ENCODE measurements at regions not wholly inside any gene's neighbourhood (a gene's known extent, or its start where the extent isn't known, plus 50 kb on each side); places are given as distances from the start of the nearest gene placed in this dataset.

DNA sequence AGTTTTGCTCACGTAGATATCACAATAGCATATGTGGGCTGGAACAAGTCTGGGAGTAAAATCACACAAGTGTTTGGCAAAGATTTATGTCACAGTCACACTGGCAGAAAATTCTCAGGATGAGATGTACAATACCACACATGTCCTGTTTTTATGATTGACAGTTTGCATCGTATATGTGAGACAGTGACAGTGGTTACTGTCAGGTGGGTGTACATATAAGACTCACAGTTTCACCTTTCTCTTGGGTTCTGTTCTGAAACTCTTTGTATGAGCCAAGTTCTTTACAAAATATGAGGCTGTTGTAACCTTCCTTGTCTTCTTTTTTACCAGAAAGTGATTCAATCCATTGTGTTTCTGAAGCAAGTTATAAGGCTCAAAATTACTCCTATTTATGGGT lies 1012.5 kb upstream of the AMELY start:
- H3K4me3 Mint-ChIP-seq = no peak overlapping the region

DNA sequence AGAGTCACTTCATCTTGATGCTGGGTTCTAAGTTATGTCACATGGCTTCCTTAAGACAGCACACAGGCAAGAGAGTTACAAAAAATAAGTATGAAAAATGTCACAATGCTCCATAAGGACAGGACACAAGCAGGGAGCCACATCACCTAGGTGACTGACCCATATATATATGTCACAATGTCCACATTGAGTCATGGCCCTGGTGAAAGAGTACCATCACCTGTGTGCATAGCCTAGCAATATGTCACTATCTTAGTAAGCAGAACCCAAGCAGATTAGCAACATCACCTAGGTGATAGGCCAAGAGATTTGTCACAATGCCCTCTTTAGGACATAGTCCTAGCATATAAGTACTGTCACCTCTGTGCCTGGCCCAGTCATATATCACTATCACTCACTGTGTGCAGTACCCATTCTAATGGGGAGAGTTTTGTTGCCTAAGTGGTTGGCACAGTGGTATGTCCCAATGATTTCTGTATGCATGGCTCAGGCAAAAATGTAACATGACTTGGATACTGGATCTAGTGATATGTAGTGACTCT lies 1012.0 kb upstream of the AMELY start:
- Mint-ChIP-seq H3K9me3 (no peaks in the 10 kb centered on the region), H3K27ac (no peak overlapping the region), H3K4me3 (no peak overlapping the region), H3K4me1 (ENCODE audit: low read depth) (no peaks in the 10 kb centered on the region), H3K27me3 (ENCODE audit: insufficient read depth) (no peaks in the 10 kb centered on the region), H3K36me3 (ENCODE audit: low read depth) (no peaks in the 10 kb centered on the region)
- intact Hi-C loops (cut with micrococcal nuclease) = no loop called here
- no peak for DNase-seq (ENCODE audit: low spot score)

More for the DNA sequence above, 1012.5 kb upstream of the AMELY start:
- no peak for DNase-seq (ENCODE audit: low spot score)
- Mint-ChIP-seq H3K9me3 (no peaks in the 10 kb centered on the region), H3K36me3 (ENCODE audit: low read depth) (no peaks in the 10 kb centered on the region), H3K4me1 (ENCODE audit: low read depth) (no peaks in the 10 kb centered on the region), H3K27ac (no peak overlapping the region), H3K27me3 (ENCODE audit: insufficient read depth) (no peaks in the 10 kb centered on the region)
- intact Hi-C loops (cut with micrococcal nuclease) = no loop called here

DNA sequence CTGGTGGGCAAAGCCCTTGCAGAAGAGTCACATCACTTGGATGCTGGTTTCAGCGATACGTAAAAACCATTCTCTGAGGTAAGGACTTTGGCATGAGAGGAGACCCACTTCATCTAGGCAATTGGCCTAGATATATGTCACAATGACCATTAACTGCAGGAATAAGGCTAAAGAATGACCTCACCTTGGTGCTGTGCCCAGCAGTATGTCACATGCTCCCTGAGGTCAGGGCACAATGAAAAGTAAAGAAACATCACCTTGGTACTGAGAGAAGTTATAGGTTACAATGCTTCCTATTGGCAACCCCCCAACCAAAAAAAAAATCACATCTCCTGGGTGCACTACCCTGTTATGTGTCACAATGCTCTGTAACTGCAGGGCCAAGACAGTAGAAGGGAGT lies 1008.8 kb upstream of the AMELY start:
- Mint-ChIP-seq H3K27me3 (ENCODE audit: insufficient read depth) (no peaks in the 10 kb centered on the region), H3K36me3 (ENCODE audit: low read depth) (no peaks in the 10 kb centered on the region), H3K27ac (no peak overlapping the region), H3K4me1 (ENCODE audit: low read depth) (no peaks in the 10 kb centered on the region), H3K9me3 (no peaks in the 10 kb centered on the region), H3K4me3 (no peak overlapping the region)
- intact Hi-C loops (cut with micrococcal nuclease) = no loop called here
- no peak for DNase-seq (ENCODE audit: low spot score)

DNA sequence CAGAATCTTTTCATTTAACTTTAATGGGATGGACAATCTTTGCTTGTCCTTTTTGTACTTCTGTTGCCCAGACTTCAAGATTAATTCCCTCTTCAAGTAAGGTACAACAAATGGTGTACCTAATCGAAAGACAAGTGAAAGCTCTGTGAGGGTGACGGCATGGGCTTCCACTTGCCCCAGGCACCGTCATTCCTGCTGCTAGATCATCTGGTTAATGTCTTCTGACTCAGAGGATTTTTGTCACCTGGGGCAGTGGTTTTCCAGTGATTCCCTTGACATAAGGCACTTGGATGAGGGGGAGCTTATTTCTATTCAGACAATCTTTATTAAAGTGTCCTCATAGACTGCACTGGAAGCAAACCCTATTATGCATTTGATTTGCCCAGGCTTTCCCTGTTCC lies 977.0 kb upstream of the AMELY start:
- no peaks in the 10 kb centered on the region for H3K9me3 Mint-ChIP-seq
- DNase-seq (ENCODE audit: low spot score) = no peak
- H3K4me3 Mint-ChIP-seq = no peak overlapping the region
- H3K27me3 Mint-ChIP-seq (ENCODE audit: insufficient read depth) = no peaks in the 10 kb centered on the region
- H3K27ac Mint-ChIP-seq = no peak overlapping the region
- no peaks in the 10 kb centered on the region for H3K4me1 Mint-ChIP-seq (ENCODE audit: low read depth)
- H3K36me3 Mint-ChIP-seq (ENCODE audit: low read depth) = no peaks in the 10 kb centered on the region
- intact Hi-C loops (cut with micrococcal nuclease) = no loop called here

DNA sequence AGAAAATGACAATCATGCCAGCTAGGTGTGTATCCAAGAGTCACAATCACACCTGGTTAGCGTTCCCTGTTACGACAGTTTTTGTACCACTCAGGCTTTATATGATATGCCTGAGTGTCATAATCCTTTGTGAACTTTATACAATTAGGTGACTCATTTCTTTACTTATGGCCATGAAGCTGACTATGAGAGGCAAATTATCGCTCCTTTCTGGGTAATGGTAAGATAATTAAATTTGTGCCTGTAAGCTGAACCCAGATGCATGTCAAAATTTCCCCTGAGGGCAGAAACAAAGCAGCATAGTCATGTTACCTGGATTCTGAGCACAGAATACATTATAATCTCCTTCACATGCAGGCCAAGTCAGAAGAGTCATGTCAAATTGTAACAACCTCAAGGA lies 970.1 kb upstream of the AMELY start:
- Mint-ChIP-seq H3K4me3 (no peak overlapping the region), H3K9me3 (no peaks in the 10 kb centered on the region), H3K36me3 (ENCODE audit: low read depth) (no peaks in the 10 kb centered on the region), H3K4me1 (ENCODE audit: low read depth) (no peaks in the 10 kb centered on the region), H3K27ac (no peak overlapping the region), H3K27me3 (ENCODE audit: insufficient read depth) (no peaks in the 10 kb centered on the region)
- intact Hi-C loops (cut with micrococcal nuclease) = no loop called here
- no peak for DNase-seq (ENCODE audit: low spot score)

DNA sequence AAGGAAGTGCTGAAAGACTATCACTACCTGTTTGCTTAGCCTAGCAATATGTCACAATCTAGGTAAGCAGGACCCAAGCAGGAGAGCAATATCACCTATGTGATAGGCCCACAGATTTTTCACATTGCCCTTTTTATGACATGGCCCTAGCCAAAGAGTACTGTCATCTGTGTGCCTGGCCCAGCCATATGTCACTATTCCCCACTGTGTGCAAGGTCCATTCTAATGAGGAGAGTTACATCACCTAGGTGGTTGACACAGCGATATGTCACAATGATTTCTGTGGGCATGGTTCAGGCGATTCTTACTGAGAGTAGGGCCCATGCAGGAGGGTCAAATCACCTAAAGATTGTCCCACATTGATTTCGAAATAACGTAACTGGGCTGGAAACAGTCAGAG lies 967.7 kb upstream of the AMELY start:
- DNase-seq (ENCODE audit: low spot score) = no peak
- Mint-ChIP-seq H3K4me3 (no peak overlapping the region), H3K9me3 (no peaks in the 10 kb centered on the region), H3K4me1 (ENCODE audit: low read depth) (no peaks in the 10 kb centered on the region), H3K36me3 (ENCODE audit: low read depth) (no peaks in the 10 kb centered on the region), H3K27ac (no peak overlapping the region), H3K27me3 (ENCODE audit: insufficient read depth) (no peaks in the 10 kb centered on the region)
- intact Hi-C loops (cut with micrococcal nuclease) = no loop called here

DNA sequence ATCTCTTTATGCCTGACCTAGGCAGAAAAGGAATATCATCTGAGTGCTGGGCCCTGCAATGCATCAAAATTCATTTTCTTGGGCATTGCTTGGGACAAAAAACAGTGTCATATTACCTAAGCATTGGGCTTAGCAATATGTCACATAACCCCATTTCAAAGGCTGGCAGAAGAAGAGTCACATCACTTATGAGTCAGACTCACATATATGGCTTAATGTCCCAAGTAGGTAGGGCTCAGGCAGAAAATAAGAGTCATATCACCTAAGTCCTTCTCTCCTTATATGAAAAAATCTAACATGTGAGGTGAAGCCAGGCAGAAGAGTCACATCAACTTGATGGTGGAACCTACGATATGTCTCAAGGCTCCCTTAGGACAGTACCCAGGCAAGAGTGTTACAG lies 967.2 kb upstream of the AMELY start:
- Mint-ChIP-seq H3K27ac (no peak overlapping the region), H3K36me3 (ENCODE audit: low read depth) (no peaks in the 10 kb centered on the region), H3K9me3 (no peaks in the 10 kb centered on the region), H3K27me3 (ENCODE audit: insufficient read depth) (no peaks in the 10 kb centered on the region), H3K4me3 (no peak overlapping the region), H3K4me1 (ENCODE audit: low read depth) (no peaks in the 10 kb centered on the region)
- DNase-seq (ENCODE audit: low spot score) = no peak
- intact Hi-C loops (cut with micrococcal nuclease) = no loop called here

DNA sequence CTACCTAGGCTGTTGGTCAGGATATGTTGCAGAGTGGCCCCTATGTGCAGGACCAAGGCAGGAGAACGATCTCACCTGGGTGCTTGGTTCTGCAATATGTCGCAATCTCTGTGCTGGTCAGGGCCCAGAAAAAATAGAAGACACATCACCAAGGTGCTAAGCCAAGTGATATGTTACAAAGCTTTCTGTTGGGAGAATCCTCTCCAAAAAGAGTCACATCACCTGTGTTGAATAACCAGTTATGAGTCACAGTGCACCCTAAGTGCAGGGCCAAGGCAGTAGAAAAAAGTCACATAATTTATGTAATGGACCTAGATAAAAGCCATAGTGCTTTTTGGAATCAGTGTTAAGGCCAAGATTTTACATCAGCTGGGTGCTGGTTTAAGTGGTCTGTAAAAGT lies 965.9 kb upstream of the AMELY start:
- intact Hi-C loops (cut with micrococcal nuclease) = no loop called here
- Mint-ChIP-seq H3K27ac (no peak overlapping the region), H3K4me3 (no peak overlapping the region), H3K9me3 (no peaks in the 10 kb centered on the region), H3K4me1 (ENCODE audit: low read depth) (no peaks in the 10 kb centered on the region), H3K36me3 (ENCODE audit: low read depth) (no peaks in the 10 kb centered on the region), H3K27me3 (ENCODE audit: insufficient read depth) (no peaks in the 10 kb centered on the region)
- DNase-seq (ENCODE audit: low spot score) = no peak

DNA sequence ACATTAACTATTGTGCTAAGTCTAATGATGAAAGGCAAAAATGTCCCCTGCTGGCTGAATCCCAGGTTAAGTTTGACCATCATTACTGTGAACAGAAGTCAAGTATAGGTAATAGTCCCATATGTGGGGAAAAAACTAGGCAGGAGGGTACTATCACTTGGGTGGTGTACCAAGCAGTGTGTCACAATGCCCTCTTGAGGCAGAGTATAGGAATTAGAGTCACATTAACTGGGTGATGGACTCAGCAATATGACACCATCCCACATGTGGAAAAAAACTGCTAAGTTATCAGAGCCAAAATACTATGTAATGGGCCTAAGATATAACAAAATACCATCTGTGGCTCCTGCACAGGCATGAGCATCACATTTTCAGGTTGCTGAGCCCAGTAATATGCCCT lies 962.5 kb upstream of the AMELY start:
- no peak overlapping the region for H3K4me3 Mint-ChIP-seq
- intact Hi-C loops (cut with micrococcal nuclease) = loop anchor here (1.0 kb wide), 1 partner anchor 563 kb away; no protein-coding TSS in a partner anchor

DNA sequence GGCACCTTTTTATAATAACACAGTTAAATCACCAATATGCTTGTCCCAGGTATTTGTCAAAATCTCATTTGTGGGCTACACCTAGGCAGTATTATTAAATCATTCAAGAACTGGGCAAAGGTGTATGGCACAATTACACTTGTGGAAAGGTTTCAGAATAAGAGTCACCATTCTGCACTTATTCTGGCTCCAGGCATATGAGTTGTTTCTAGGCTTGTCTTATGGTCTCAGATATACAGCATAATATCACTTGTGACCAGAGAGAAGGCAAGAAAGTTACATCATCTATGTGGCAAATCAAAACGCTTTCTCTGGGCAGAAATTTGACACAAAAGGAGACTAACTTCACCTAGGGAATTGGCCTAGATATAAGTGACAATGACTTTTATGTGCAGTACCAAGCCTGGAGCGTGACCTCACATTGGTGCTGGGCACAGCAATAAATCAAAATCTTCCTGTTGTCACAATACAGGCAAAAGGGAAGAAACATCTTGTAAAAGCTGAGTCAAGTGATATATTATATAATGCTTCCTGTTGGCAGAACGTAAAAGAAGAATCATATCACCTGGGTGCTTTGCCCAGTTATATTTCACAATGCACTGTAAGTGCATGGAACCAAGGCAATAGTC lies 959.9 kb upstream of the AMELY start:
- Mint-ChIP-seq H3K27ac (no peak overlapping the region), H3K27me3 (ENCODE audit: insufficient read depth) (no peaks in the 10 kb centered on the region), H3K4me3 (no peak overlapping the region), H3K36me3 (ENCODE audit: low read depth) (no peaks in the 10 kb centered on the region), H3K9me3 (no peaks in the 10 kb centered on the region), H3K4me1 (ENCODE audit: low read depth) (no peaks in the 10 kb centered on the region)
- intact Hi-C loops (cut with micrococcal nuclease) = no loop called here
- DNase-seq (ENCODE audit: low spot score) = no peak

More for the DNA sequence above, 962.5 kb upstream of the AMELY start:
- H3K27ac Mint-ChIP-seq = no peak overlapping the region
- no peaks in the 10 kb centered on the region for H3K4me1 Mint-ChIP-seq (ENCODE audit: low read depth)
- H3K27me3 Mint-ChIP-seq (ENCODE audit: insufficient read depth) = no peaks in the 10 kb centered on the region
- no peaks in the 10 kb centered on the region for H3K36me3 Mint-ChIP-seq (ENCODE audit: low read depth)
- H3K9me3 Mint-ChIP-seq = no peaks in the 10 kb centered on the region
- DNase-seq (ENCODE audit: low spot score) = no peak

DNA sequence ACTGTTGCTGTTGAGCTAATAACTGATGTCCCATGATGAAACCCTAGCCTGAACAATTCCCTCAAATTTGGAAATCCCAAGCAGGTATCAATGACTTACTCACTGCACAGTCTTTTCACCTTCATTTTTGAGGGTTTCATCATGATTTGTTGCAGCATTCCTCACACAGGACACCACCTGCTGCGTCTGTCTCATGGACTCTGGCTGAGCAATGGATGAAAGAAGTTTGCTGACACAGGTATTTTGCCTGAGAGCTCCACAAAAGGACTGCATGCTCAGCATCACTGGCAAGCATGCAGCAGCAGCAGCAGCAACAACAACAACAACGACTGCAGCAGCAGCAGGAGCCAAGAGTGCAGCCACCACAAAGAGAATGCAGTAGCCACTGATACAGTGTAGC lies 955.4 kb upstream of the AMELY start:
- intact Hi-C loops (cut with micrococcal nuclease) = no loop called here
- Mint-ChIP-seq H3K27ac (no peak overlapping the region), H3K36me3 (ENCODE audit: low read depth) (no peaks in the 10 kb centered on the region), H3K27me3 (ENCODE audit: insufficient read depth) (no peaks in the 10 kb centered on the region), H3K9me3 (no peaks in the 10 kb centered on the region), H3K4me1 (ENCODE audit: low read depth) (no peaks in the 10 kb centered on the region), H3K4me3 (no peak overlapping the region)
- DNase-seq (ENCODE audit: low spot score) = no peak

DNA sequence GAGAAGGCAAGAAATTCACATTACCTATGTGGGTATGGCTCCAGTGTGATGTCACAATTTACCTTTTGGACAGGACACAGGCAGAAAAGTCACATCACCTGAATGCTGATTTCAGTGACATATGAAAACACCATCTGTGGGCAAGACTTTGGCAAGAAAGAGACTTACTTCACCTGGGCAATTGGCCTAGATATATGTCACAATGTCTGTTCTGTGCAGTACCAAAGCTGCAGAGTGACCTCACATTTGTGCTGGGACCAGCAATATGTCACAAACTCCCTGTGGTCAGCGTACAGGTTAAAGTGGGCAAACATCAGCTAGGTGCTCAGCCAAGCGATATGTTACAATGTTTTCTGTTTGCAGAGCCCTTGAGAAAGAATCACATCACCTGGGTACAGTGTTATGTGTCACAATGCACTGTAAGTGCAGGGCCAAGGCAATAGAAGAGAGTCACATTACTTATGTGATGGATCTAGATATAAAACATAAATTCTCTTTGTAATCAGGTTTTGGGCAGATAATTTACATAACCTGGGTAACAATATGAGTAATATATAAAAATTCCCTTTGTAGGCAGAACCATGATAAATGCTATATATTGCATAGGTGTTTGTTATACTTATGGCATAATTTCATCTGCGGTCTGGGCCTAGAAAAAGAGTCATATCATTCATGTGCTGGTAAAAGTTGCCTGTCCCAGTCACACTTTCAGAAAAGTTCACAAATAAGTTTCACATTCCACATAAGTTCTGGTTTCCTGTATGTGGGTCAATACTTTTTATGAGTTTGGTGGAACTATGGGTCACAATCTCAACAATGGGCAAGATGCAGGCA lies 949.4 kb upstream of the AMELY start:
- no peak for DNase-seq (ENCODE audit: low spot score)
- intact Hi-C loops (cut with micrococcal nuclease) = no loop called here
- Mint-ChIP-seq H3K27me3 (ENCODE audit: insufficient read depth) (no peaks in the 10 kb centered on the region), H3K36me3 (ENCODE audit: low read depth) (no peaks in the 10 kb centered on the region), H3K4me1 (ENCODE audit: low read depth) (no peaks in the 10 kb centered on the region), H3K4me3 (no peak overlapping the region), H3K9me3 (no peaks in the 10 kb centered on the region), H3K27ac (no peak overlapping the region)

DNA sequence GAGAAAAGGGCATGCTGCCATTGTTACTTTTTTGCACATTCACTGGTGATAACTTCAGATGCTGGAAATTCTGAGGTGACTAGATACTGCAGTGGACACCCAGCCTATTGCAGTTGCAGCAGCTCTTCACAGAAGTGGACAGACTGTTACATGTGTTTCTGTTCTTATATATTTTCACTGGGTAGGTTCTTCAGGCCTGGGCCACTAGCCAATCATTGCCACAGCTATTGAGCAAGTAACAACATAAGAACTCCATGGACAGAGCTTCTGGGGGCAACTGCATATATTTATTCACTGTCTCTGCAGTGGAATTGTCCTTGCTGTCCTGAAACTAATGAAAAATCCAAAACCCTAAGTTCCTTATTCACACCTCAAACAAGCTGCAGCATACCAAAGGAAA lies 938.6 kb upstream of the AMELY start:
- H3K4me1 Mint-ChIP-seq (ENCODE audit: low read depth) = no peaks in the 10 kb centered on the region
- no peak overlapping the region for H3K27ac Mint-ChIP-seq
- H3K27me3 Mint-ChIP-seq (ENCODE audit: insufficient read depth) = no peaks in the 10 kb centered on the region
- H3K4me3 Mint-ChIP-seq = no peak overlapping the region
- no peaks in the 10 kb centered on the region for H3K9me3 Mint-ChIP-seq
- intact Hi-C loops (cut with micrococcal nuclease) = no loop called here
- no peak for DNase-seq (ENCODE audit: low spot score)
- H3K36me3 Mint-ChIP-seq (ENCODE audit: low read depth) = no peaks in the 10 kb centered on the region
